Smooth muscle cell (in vitro differentiated cells): ENCODE measurements at regions not wholly inside any gene's neighbourhood (a gene's known extent, or its start where the extent isn't known, plus 50 kb on each side); places are given as distances from the start of the nearest gene placed in this dataset.
"Not testable (repeated sequence)": the region's sequence is repeated elsewhere in the genome, so short reads cannot be mapped to it uniquely, and the experiment has no call there.

ENCODE experiments used
- DNase-seq: peaks from one replicate; lab custom pipeline; 2025; ENCODE audit not compliant: unreplicated experiment; lab: John Stamatoyannopoulos, UW
- H2AFZ ChIP-seq: fragments of 200-600 bp; sonication (generic); 2 replicates; pipeline ENCODE4 v1.6.0; 2016; ENCODE audit warnings: antibody characterized with exemption, low read depth, mild to moderate bottlenecking
- H3F3A ChIP-seq: fragments of 200-600 bp; sonication (generic); 2 replicates; pipeline ENCODE4 v1.6.0; 2017; ENCODE audit warnings: antibody characterized with exemption, low read depth
- H3K27ac ChIP-seq: fragments of 200-600 bp; sonication (generic); 2 replicates; pipeline ENCODE4 v1.5.1; 2016; ENCODE audit warnings: low read depth, mild to moderate bottlenecking
- H3K27me3 ChIP-seq: fragments of 200-600 bp; sonication (generic); 2 replicates; pipeline ENCODE4 v1.6.1; 2016; ENCODE audit warnings: low read depth, mild to moderate bottlenecking
- H3K36me3 ChIP-seq: fragments of 200-600 bp; sonication (generic); 2 replicates; pipeline ENCODE4 v1.5.1; 2016; ENCODE audit warnings: low read depth
- H3K4me1 ChIP-seq: fragments of 200-600 bp; sonication (generic); 2 replicates; pipeline ENCODE4 v1.5.1; 2016; ENCODE audit warnings: low read depth
- H3K4me2 ChIP-seq: fragments of 200-600 bp; sonication (generic); 2 replicates; pipeline ENCODE4 v1.6.0; 2016; ENCODE audit warnings: mild to moderate bottlenecking
- H3K4me3 ChIP-seq: fragments of 200-600 bp; sonication (generic); 2 replicates; pipeline ENCODE4 v1.5.1; 2016; ENCODE audit warnings: mild to moderate bottlenecking
- H3K79me2 ChIP-seq: fragments of 200-600 bp; sonication (generic); 2 replicates; pipeline ENCODE4 v1.6.0; 2016; ENCODE audit warnings: low read depth, mild to moderate bottlenecking
- H3K9ac ChIP-seq: fragments of 200-600 bp; sonication (generic); 2 replicates; pipeline ENCODE4 v1.6.0; 2016; ENCODE audit warnings: low read depth
- H3K9me3 ChIP-seq: fragments of 200-600 bp; sonication (generic); replicated peaks from 2 replicates; pipeline ENCODE4 v1.5.1; 2016; ENCODE audit warnings: low read depth
- H4K20me1 ChIP-seq: fragments of 200-600 bp; sonication (generic); 2 replicates; pipeline ENCODE4 v1.6.0; 2016; ENCODE audit warnings: low read depth
- WGBS: methylation state at CpG from one replicate; pipeline ENCODE4 v1.1.7; 2016; ENCODE audit warnings: low lambda C conversion rate; 5-methylcytosine and 5-hydroxymethylcytosine counted together
- TF ChIP-seq, protein P1 (sequence below): fragments of 200-600 bp; sonication (generic); IDR thresholded peaks from 2 replicates; pipeline ENCODE4 v1.5.1; 2017; ENCODE audit warnings: borderline replicate concordance, mild to moderate bottlenecking, antibody characterized with exemption; ENCODE audit not compliant: insufficient read depth, poor library complexity, severe bottlenecking

DNA sequence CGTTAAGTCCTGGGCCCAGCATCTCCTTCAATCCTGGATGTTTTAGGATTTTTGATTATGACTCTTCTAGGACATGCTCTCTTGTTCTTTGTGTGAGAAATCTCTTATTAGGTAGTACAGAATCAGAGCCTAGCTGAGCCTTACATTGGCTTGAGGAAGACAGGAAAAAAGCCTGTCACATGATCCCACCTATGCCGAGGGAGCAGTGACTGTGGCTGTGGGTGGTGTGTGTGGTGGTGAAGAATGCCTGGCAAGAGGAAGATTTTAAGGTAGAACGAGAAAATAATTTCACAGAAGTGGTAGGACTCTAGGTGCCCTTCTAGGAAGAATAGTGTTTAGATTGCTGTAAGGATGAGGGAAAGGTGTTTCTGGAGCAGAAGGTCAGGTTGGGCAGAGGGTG is 449.5 kb upstream of the PROX1 start:
- 74% methylated on average over 3 of the region's 3 CpGs for WGBS
- Histone ChIP-seq H3K4me1 (no peaks in the 10 kb centered on the region), H3K27ac (no peak overlapping the region), H3K27me3 (peaks cover under 1% of the 10 kb centered on the region), H3K4me3 (no peak overlapping the region), H4K20me1 (no peaks in the 10 kb centered on the region), H3K79me2 (no peaks in the 10 kb centered on the region), H2AFZ (no peak overlapping the region), H3K9me3 (no peaks in the 10 kb centered on the region), H3K9ac (no peak overlapping the region), H3F3A (no peaks in the 10 kb centered on the region), H3K36me3 (no peaks in the 10 kb centered on the region), H3K4me2 (no peak overlapping the region)
- TF ChIP-seq, protein P1, sequence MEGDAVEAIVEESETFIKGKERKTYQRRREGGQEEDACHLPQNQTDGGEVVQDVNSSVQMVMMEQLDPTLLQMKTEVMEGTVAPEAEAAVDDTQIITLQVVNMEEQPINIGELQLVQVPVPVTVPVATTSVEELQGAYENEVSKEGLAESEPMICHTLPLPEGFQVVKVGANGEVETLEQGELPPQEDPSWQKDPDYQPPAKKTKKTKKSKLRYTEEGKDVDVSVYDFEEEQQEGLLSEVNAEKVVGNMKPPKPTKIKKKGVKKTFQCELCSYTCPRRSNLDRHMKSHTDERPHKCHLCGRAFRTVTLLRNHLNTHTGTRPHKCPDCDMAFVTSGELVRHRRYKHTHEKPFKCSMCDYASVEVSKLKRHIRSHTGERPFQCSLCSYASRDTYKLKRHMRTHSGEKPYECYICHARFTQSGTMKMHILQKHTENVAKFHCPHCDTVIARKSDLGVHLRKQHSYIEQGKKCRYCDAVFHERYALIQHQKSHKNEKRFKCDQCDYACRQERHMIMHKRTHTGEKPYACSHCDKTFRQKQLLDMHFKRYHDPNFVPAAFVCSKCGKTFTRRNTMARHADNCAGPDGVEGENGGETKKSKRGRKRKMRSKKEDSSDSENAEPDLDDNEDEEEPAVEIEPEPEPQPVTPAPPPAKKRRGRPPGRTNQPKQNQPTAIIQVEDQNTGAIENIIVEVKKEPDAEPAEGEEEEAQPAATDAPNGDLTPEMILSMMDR, result no peak
- no peak for DNase-seq

DNA sequence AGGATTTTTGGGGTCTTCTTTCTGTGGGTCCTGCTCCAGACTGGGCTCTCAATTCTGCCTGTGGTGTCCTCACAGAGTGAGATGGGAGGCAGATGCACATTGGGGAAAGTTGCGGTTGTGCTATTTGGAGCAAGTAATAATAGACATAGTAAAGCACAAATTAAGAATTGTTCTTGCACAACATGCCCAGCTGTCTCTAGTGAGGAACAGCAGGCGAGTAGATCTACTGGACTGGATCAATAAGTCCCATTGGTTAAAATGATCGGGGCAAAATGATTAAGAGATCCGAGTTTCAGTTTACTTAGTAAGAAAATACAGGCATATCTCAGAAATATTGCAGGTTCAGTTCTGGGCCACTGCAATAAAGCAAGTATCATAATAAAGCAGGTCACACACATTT is 448.3 kb upstream of the PROX1 start:
- Histone ChIP-seq H3K36me3 (no peaks in the 10 kb centered on the region), H3K79me2 (no peaks in the 10 kb centered on the region), H4K20me1 (no peaks in the 10 kb centered on the region), H3K9me3 (no peaks in the 10 kb centered on the region), H3K4me1 (no peaks in the 10 kb centered on the region), H3K9ac (no peak overlapping the region), H2AFZ (no peak overlapping the region), H3F3A (no peaks in the 10 kb centered on the region), H3K4me3 (no peak overlapping the region), H3K27ac (no peak overlapping the region), H3K4me2 (no peak overlapping the region), H3K27me3 (peaks cover 3% of the 10 kb centered on the region)
- 88% methylated on average over 4 of the region's 4 CpGs for WGBS
- TF ChIP-seq, protein P1, result no peak
- no peak for DNase-seq

DNA sequence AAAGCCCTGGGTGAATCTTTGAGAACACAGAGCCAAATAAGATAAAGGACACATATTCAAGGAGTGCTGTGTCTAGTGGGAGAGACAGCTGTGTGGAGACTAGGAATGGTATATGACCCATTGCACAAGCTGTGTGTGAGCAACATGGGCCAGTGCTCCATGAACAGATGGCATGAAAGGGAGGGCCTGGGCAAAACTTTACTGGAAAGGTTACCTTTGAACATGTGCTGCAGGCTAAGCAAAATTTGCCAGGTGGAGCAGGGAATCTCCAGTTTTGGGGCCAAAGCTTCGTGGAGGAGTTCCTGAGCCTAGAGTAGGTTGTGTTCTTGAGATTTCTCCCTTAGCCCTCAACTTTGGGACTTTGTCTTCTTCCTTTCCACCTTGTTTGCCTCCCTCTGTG is 446.1 kb upstream of the PROX1 start:
- peaks cover 3% of the 10 kb centered on the region for H3K27me3 ChIP-seq
- DNase-seq, result no peak
- no peak overlapping the region for H2AFZ ChIP-seq
- TF ChIP-seq, protein P1, result no peak
- H3K79me2 ChIP-seq, result no peaks in the 10 kb centered on the region
- 84% methylated on average over 1 of the region's 1 CpG for WGBS
- no peak overlapping the region for H3K27ac ChIP-seq
- H3K36me3 ChIP-seq, result no peaks in the 10 kb centered on the region
- no peaks in the 10 kb centered on the region for H3F3A ChIP-seq
- H3K4me2 ChIP-seq, result no peak overlapping the region
- no peaks in the 10 kb centered on the region for H3K9me3 ChIP-seq
- no peak overlapping the region for H3K4me3 ChIP-seq
- H3K4me1 ChIP-seq, result no peaks in the 10 kb centered on the region
- no peaks in the 10 kb centered on the region for H4K20me1 ChIP-seq
- H3K9ac ChIP-seq, result no peak overlapping the region

DNA sequence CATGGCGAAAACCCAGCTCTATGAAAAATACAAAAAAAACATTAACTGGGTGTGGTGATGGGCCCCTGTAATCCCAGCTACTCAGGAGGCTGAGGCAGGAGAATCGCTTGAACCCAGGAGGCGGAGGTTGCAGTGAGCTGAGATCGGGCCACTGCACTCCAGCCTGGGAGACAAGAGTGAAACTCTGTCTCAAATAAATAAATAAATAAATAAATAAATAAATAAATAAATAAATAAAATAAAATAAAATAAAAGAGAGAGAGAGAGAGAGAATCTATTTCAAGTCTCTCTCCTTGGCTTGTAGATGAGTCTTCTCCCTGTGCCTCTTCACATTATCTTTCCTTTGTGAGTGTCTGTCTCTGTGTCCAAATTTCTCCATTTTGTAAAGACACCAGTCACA is 442.6 kb upstream of the PROX1 start:
- not testable (repeated sequence) for H3K27me3 ChIP-seq, H3K9me3 ChIP-seq, H3K79me2 ChIP-seq, H3K27ac ChIP-seq, DNase-seq, H2AFZ ChIP-seq, H3K4me1 ChIP-seq, H3K4me3 ChIP-seq, H3F3A ChIP-seq, H3K36me3 ChIP-seq, H3K4me2 ChIP-seq, H3K9ac ChIP-seq, H4K20me1 ChIP-seq
- WGBS, result 98% methylated on average over 4 of the region's 4 CpGs
